B cell (primary cell): ENCODE measurements at regions not wholly inside any gene's neighbourhood (a gene's known extent, or its start where the extent isn't known, plus 50 kb on each side); places are given as distances from the start of the nearest gene placed in this dataset.

Source experiments
- CTCF ChIP-seq: fragments of 200-600 bp; IDR thresholded peaks from one replicate; pipeline ENCODE4 v1.8.0; 2022; ENCODE audit warnings: antibody characterized with exemption, mild to moderate bottlenecking
- EZH2 ChIP-seq: IDR thresholded peaks from 2 replicates; pipeline ENCODE4 v1.6.1; 2012; ENCODE audit warnings: borderline replicate concordance, low read depth, mild to moderate bottlenecking, moderate library complexity, low read length; ENCODE audit not compliant: insufficient read depth, poor library complexity, severe bottlenecking

GRCh38 chr6:155962276-155962675 lies 506.6 kb upstream of the NOX3 start:
- TF ChIP-seq EZH2, result no peak
- TF ChIP-seq CTCF, result no peak
